ENCODE measurements at regions not wholly inside any gene's neighbourhood (a gene's known extent, or its start where the extent isn't known, plus 50 kb on each side); places are given as distances from the start of the nearest gene placed in this dataset.

GRCh38 chr10:107856047-107856315, 691.5 kb upstream of the SORCS1 start:
- TF ChIP-seq CTCF (IDR thresholded peaks at IDR 0.05) = no peak
- TF ChIP-seq POLR2A (IDR thresholded peaks at IDR 0.05) = no peak

Data from testis (tissue), 2 donors.